Gastroesophageal sphincter (tissue), 3 donors: ENCODE measurements at regions not wholly inside any gene's neighbourhood (a gene's known extent, or its start where the extent isn't known, plus 50 kb on each side); places are given as distances from the start of the nearest gene placed in this dataset.

Experiments
- EP300 ChIP-seq: sonication (generic); formaldehyde crosslinking; IDR thresholded peaks from one replicate; pipeline ENCODE4 v1.6.1; 2017; ENCODE audit warnings: antibody characterized with exemption, mild to moderate bottlenecking
- POLR2A ChIP-seq, 2 donors: fragments of 450-650 bp; IDR thresholded peaks; one replicate each; pipeline ENCODE4 v1.6.1; 2017; ENCODE audit warnings: antibody characterized with exemption in 2 of 2, mild to moderate bottlenecking in 2 of 2, moderate library complexity in 1 of 2
- POLR2AphosphoS5 ChIP-seq: sonication (generic); formaldehyde crosslinking; IDR thresholded peaks from one replicate; pipeline ENCODE4 v1.6.1; 2017; ENCODE audit warnings: antibody characterized with exemption
- TF ChIP-seq, protein P1 (sequence below), 4 experiments: fragments of 200-600 bp in 2 of 4; fragments of 450-650 bp in 2 of 4; sonication (generic) in 1 of 4; IDR thresholded peaks; one replicate each; pipeline ENCODE4 v1.5.1; 2017 to 2019; ENCODE audit warnings: antibody characterized with exemption in 4 of 4, mild to moderate bottlenecking in 2 of 4, moderate library complexity in 2 of 4

GRCh38 chr18:70390371-70391090 is 101.7 kb downstream of the SOCS6 start:
- TF ChIP-seq, protein P1, sequence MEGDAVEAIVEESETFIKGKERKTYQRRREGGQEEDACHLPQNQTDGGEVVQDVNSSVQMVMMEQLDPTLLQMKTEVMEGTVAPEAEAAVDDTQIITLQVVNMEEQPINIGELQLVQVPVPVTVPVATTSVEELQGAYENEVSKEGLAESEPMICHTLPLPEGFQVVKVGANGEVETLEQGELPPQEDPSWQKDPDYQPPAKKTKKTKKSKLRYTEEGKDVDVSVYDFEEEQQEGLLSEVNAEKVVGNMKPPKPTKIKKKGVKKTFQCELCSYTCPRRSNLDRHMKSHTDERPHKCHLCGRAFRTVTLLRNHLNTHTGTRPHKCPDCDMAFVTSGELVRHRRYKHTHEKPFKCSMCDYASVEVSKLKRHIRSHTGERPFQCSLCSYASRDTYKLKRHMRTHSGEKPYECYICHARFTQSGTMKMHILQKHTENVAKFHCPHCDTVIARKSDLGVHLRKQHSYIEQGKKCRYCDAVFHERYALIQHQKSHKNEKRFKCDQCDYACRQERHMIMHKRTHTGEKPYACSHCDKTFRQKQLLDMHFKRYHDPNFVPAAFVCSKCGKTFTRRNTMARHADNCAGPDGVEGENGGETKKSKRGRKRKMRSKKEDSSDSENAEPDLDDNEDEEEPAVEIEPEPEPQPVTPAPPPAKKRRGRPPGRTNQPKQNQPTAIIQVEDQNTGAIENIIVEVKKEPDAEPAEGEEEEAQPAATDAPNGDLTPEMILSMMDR (IDR thresholded peaks at IDR 0.05): no peak
- TF ChIP-seq POLR2AphosphoS5 (no peak), POLR2A (IDR thresholded peaks at IDR 0.05) (no peak), EP300 (no peak)
